Sciatic nerve (tissue), 2 donors: ENCODE measurements at regions not wholly inside any gene's neighbourhood (a gene's known extent, or its start where the extent isn't known, plus 50 kb on each side); places are given as distances from the start of the nearest gene placed in this dataset.

Source experiments
- ATAC-seq: fragments of 200-7000 bp; cut with Tn5 transposase; one replicate; pipeline ENCODE4 v1.9.1; 2020; ENCODE audit warnings: mild to moderate bottlenecking, moderate library complexity
- DNase-seq: peaks from one replicate; pipeline ENCODE4 v3.0.0-alpha.2; 2020; ENCODE audit warnings: low spot score
- intact Hi-C: fragments of 100-400 bp; cut with DNase I; formaldehyde crosslinking; loops from one replicate; pipeline ENCODE4 v1.14.2; 2022
- donor health status: DM: no; HTN: no; CAD: no.
- donor health status: DM: no; HTN: no; CAD: no.

GRCh38 chr4:140809676-140810075 is 53.5 kb upstream of the TBC1D9 start:
- ATAC-seq = peak; percentile 56
- DNase-seq = no peak
- intact Hi-C loops = no loop called here

- no peak for ATAC-seq
- intact Hi-C loops = no loop called here
- DNase-seq = no peak
These were observed 52.1 kb upstream of the TBC1D9 start for GRCh38 chr4:140808256-140808655.

GRCh38 chr4:140807491-140808252 is 51.5 kb upstream of the TBC1D9 start:
- intact Hi-C loops = no loop called here
- ATAC-seq = peak; percentile 73
- no peak for DNase-seq

- no peak for DNase-seq
- ATAC-seq = no peak
- intact Hi-C loops = no loop called here
These were observed 50.0 kb upstream of the TBC1D9 start for GRCh38 chr4:140806163-140806562.
